Pulmonary artery endothelial cell (primary cell): ENCODE measurements at regions not wholly inside any gene's neighbourhood (a gene's known extent, or its start where the extent isn't known, plus 50 kb on each side); places are given as distances from the start of the nearest gene placed in this dataset.
"Not testable (repeated sequence)": the region's sequence is repeated elsewhere in the genome, so short reads cannot be mapped to it uniquely, and the experiment has no call there.

Source experiments
- DNase-seq: peaks from one replicate; pipeline ENCODE4 v3.0.0-alpha.2; 2011; ENCODE audit warnings: low read depth, low spot score

GRCh38 chr7:82625377-82625776 is 181.8 kb upstream of the CACNA2D1 start:
- DNase-seq = no peak

- no peak for DNase-seq
Measured at GRCh38 chr7:82624965-82625364, 181.4 kb upstream of the CACNA2D1 start.

DNA sequence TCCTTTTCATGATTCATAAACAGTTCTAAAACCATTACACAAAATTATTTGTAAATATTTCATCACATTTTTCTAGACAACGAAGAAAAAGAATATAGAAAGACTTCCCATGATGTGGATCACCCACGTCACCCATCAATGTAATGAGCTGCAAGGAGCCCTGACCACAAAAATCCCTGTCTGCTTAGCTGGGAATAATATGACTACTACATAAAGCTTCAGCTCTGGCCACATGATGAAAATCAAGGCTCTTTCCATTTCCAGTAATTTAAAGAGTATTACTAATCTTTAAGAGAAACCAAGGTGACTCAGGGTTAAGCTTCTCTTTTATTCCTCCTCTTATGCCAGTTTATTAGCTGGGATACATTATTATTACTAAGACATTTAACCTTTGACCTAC is 180.8 kb upstream of the CACNA2D1 start:
- no peak for DNase-seq

DNA sequence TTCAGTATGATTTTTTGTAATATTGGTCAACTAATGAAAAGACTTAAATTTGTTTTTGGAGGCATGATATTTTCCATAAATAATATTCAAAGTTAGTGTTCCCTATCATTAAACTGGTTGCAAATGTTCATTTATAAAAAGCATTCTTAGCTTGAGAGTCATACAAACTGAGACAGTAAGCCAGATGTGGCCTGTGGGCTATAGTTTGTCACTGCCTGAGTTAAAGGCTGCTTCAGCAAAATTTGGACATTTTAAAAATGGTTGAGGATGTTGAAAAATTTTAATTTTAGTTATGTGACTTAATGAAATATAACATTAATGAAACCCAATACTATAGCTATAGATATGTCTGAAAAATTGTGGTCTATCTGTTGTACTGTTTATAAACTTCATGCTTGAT is 180.2 kb upstream of the CACNA2D1 start:
- DNase-seq = no peak

DNA sequence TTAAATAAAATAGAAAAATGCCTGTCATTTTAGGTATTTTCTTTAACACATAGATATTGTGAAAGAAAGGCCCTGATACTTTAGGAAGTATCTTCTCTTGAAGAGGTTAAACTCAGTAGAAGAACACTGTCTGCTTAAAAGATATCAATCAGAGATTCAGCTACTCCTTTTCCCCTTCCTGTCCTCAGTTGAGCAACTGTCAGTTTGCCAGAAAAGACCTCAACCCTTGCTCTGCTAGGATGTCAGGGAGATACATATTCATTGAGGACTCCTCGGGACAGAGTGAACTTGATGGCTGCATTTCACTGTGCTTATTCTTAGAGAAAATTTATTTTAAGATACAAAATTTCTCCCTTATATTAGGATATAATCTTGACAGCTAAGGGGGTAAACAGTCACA is 173.6 kb upstream of the CACNA2D1 start:
- no peak for DNase-seq

GRCh38 chr7:82616059-82616728 is 172.6 kb upstream of the CACNA2D1 start:
- DNase-seq = no peak

DNA sequence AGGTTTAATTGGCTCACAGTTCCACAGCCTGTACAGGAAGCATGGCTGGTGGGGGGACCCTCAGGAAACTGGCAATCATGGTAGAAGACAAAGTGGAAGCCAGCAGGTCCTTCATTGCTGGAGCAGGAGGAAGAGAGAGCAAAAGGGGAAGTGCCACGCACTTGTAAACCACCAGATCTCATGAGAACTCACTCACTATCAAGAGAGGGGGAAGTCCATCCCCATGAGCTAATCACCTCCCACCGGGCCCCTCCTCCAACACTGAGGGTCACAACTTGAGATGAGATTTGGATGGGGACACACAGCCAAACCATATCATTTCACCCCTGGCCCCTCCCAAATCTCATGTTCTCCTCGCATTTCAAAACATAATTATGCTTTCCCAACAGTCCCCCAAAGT is 171.9 kb upstream of the CACNA2D1 start:
- no peak for DNase-seq

- DNase-seq = no peak
Measured at GRCh38 chr7:82609746-82610145, 166.2 kb upstream of the CACNA2D1 start.

- no peak for DNase-seq
Measured at GRCh38 chr7:82605247-82605864, 161.8 kb upstream of the CACNA2D1 start.

DNA sequence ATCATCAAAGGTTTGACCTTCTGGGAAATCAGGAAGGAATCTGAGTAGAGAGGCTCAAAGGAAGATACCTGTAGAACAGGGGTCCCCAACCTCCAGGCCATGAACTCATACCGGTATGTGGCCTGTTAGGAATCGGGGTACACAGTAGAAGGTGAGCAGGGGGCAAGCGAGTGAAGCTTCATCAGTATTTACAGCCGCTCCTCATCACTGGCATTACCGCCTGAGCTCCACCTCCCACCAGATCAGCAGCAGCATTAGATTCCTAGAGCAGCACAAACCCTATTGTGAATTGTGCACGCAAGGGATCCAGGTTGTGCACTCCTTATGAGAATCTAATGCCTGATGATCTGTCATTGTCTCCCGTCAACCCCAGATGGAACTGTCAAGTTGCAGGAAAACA is 158.5 kb upstream of the CACNA2D1 start:
- no peak for DNase-seq

- no peak for DNase-seq
Measured at GRCh38 chr7:82600531-82600930, 157.0 kb upstream of the CACNA2D1 start.

GRCh38 chr7:82599895-82600294 is 156.3 kb upstream of the CACNA2D1 start:
- no peak for DNase-seq

GRCh38 chr7:82598958-82599357 is 155.4 kb upstream of the CACNA2D1 start:
- DNase-seq = peak; percentile 57

GRCh38 chr7:82595795-82596194 is 152.2 kb upstream of the CACNA2D1 start:
- peak; percentile 57 for DNase-seq

GRCh38 chr7:82595176-82595575 is 151.6 kb upstream of the CACNA2D1 start:
- DNase-seq = no peak

DNA sequence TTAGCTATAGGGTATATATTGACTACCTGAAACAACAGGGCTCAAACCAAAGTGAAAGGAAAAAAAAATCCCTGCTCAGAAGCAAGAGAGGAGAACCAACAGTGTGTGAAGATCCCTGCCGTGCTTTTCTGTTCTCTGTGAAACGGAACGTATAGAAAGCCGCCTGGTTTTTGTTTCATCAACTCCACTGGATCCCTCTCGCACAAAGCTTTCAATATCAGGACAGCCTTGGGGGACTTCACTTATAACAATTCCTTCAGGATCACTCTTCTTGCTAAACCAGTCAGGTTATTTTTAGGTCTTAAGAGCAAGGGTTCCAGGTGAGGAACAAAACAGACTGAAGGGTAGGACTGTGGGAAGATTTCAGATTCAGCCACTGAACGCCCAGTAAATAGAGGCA is 151.1 kb upstream of the CACNA2D1 start:
- no peak for DNase-seq

GRCh38 chr7:82593780-82594179 is 150.2 kb upstream of the CACNA2D1 start:
- DNase-seq = no peak

DNA sequence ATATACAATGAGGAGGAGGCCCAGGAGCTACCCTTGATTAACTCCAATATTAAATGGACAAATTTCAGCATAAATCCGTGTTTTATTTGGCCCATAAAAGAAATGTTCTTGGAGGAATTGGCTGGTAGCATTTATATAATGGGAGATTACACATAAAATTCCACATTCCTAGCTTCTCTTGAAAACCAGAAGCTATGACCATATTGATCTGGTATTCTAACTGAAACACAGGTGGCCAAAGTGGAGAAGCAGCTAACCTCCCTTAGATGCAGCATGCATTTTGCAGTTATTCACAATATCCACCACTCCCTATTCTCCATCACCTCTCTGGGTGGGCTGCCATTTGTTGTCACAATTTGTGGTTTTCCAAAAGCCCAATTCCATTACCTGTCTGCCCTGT is 148.8 kb upstream of the CACNA2D1 start:
- DNase-seq = no peak

DNA sequence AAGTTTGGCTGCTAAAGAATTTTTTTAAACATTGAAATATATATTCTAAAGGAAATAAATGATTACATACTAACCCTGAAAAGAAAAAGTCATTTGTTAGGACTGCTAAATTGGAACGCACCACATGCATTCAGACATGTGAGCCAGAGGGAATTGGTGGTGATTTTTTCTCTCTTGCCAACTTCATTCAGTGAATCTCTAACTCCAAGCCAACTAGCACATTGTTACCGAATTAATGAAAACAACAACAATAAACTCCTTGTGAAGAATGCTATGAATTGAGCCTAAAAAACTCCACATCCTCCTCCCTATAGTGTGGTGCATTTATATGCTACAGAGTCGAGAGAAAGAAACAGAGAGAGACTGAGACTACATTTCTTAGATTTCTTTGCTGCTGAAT is 135.5 kb upstream of the CACNA2D1 start:
- no peak for DNase-seq

DNA sequence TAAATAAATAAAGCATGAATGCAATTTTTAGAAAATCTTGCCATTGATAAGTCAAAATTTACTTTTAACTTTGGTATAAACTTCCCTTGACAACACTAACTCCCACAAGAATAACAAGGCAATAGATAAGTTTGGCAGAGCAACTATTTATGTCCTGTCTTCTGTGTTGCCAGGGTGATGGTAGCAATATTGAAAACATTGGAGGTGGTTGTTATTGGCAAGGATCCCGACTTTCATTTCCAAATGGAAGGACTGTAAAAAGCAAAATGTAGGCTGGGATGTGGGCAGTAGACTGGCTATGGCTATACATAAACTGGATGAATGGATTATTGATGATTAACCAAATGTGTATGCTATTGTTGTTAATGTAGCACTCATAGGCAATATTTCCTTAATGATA is 134.9 kb upstream of the CACNA2D1 start:
- peak; percentile 29 for DNase-seq

DNA sequence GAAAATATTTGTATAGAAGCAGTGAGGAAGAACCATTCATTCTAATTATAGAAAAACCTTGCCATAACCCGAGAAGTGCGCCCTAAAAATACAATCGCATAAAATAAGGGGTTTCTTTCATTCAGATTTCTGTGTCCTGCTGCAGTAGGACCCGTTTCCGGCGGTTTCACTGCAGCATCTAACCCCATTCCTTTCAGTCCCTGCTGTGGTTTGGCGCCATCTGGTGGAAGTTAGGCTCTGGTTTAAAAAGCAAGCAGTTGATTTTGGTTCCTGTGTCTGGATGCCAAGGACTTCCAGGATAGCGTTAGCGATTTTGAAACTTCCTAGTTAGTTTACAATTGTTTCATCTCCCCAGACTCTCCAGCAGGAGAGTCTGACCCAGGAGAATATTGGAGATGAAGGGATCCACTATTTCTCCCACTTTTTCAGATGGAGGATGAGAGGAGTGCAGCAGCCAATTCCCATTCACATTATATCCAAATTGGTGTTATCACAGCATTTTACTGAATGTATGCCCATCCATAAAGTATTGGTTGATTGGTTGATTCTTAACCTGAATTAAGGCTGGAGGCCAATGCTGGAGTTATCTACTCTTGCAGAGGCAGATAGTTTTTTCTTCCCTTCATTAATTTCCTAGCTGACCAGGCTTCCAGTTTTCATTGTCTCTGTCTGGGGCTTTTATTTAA is 128.8 kb upstream of the CACNA2D1 start:
- DNase-seq = peak; percentile 26

DNA sequence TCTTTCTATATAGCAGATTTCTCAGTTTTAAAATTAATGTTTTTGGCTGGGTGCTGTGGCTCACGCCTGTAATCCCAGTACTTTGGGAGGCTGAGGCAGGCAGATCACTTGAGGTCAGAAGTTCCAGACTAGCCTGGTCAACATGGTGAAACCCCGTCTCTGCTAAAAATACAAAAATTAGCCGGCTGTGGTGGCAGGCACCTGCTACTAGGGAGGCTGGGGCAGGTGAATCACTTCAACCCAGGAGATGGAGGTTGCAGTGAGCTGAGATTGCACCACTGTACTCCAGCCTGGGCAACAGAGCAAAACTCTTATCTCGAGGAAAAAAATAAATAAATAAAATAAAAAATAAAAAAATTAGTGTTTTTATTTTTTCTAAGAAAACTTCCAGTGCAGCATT is 127.5 kb upstream of the CACNA2D1 start:
- not testable (repeated sequence) for DNase-seq

DNA sequence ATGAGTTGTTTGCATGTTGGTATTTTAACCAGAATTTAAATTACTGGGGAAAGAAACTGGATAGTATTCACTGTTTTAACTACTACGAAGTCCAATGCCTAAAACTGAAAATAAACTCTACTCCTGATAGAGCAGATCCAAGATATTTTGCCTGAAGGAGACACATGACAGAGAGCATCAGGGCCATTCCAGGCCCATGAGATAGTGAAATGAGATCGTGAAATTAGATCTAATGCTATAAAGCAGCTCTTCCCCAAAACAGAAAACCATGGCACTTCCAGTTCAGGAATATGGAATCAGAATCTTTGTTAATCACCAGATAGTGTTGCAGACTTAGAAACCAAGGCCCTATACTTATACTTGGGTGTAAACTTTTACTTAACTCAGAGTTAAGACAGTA is 124.3 kb upstream of the CACNA2D1 start:
- no peak for DNase-seq
